HG03135 (cell line): ENCODE measurements at regions not wholly inside any gene's neighbourhood (a gene's known extent, or its start where the extent isn't known, plus 50 kb on each side); places are given as distances from the start of the nearest gene placed in this dataset.
"Not testable (repeated sequence)": the region's sequence is repeated elsewhere in the genome, so short reads cannot be mapped to it uniquely, and the experiment has no call there.

Experiments
- ATAC-seq: cut with Tn5 transposase; IDR thresholded peaks from one replicate; pipeline ENCODE4 v1.9.1; 2021; ENCODE audit warnings: mild to moderate bottlenecking, moderate library complexity; ENCODE audit not compliant: unreplicated experiment

DNA sequence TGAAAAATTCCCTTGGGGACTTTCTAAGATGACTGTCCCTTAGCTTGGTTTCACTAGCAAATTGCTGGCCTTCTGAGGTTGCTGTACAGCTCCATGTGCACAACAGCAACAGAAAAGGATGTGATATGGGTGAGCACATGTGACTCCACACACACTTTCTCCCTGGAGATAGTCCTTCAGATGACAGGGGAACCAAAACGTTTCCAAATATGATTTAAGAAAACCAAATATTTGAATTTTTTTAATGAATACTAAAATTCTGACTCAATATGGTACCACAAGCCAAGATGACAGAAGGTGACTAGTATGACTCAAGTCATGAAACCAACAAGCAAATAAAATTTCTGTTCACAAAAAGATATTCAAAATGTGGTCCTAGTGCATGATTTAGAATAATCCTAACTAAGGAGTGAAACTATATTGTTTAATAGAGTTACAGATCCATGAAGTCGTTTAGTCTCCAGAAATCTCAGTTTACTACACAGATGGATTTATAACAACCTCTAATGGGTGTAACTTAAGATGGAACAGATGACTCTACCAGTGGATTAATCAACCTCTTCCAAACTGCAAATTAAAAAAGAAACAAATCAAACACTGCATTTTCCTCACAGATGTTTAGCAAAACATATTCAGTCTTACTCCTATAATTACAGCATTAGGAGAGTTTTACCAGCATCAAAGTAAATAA, 144.8 kb upstream of the PIK3R1 start:
- peak; percentile 88 for ATAC-seq

- no peak for ATAC-seq
Measured at GRCh38 chr5:68067976-68068603, 147.5 kb upstream of the PIK3R1 start.

- no peak for ATAC-seq
Measured at GRCh38 chr5:68067291-68067690, 148.3 kb upstream of the PIK3R1 start.

DNA sequence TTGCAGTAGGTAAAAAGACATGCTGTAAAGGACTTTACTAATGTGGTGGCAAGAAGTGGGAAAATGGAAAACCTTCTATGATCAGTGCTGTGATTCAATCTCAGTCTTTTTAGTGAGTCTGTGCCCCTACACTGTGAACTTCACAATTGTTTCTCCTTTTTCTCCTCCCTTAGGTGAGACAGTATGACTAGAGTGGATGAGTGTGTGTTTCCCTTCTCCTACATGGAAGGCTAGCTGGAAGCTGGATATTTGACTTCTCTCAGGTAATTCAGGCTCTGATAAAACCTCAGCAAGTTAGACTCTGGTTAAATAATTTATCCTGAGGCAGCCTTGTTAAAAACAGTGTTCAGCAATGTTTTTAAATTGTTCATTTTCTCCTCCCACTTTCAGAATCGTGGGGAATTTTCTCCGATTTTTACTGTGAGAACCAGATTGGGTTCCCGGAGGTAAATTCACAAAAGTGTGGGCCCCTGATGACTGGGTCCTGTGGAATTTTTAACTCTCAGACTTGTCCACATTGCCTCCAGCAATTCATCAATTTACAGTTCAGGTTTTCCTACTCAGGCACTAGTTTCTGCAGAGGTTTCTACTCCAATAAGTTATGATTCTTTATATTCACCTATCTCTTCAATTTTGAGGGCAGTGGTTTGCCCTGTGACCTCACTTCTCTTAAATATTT, 149.1 kb upstream of the PIK3R1 start:
- ATAC-seq: no peak

GRCh38 chr5:68065321-68065720, 150.2 kb upstream of the PIK3R1 start:
- ATAC-seq: not testable (repeated sequence)

- no peak for ATAC-seq
Measured at GRCh38 chr5:68060382-68060781, 155.2 kb upstream of the PIK3R1 start.

DNA sequence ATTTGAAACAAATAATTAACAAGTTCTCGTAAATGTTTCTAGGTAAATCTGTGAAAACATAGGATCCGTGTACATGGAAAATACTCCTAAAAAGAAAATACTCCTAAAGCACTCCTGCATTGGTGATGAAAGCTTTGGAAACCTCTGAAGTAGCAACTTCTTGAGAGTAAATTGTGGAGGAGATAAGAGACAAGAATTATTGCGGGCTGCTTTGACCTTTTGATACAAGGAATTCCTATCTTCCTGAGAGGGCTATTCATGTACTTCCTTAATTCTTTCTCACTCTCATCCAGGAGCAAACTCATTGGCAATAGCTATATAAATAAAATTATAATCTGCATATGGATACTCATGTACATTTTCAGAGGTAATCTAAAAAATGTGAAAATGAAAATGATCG, 158.4 kb upstream of the PIK3R1 start:
- ATAC-seq: no peak

DNA sequence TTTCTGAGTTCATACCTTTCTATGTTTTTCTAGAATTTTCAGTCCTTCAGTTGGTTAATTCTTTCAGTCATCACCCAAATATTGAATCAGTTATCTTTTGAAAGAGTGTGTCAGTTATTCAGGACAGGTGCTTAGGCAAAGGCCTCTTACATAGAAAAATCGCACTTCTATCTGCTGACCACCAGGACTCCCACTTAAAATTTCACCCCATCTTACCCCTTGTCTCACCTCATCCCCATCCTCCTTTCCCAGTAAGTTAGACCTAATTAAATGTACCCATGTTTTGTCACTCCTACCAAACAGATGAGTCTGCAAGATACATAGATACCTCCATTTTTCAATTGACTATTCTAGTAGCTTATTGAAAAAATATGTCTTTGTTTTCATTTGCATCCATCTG, 159.9 kb upstream of the PIK3R1 start:
- no peak for ATAC-seq

DNA sequence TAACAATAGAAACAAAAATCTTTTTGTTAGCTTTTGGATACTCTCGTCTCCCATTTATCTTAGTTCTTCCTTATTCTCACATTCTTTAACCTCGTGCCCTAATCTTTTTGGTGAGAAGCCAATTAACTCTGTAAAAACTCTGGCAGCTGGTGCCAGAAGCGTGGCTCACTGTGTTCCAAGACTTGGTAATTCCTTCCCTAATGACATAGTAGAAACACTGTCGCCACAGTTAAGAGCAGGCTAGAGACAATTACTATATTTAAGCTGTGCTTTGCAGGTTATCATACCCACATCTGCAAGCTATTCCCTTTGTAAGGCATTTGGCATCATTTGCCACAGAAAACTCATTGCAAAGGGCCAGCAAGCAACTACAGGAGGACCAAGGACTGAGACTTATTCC, 160.9 kb upstream of the PIK3R1 start:
- no peak for ATAC-seq

DNA sequence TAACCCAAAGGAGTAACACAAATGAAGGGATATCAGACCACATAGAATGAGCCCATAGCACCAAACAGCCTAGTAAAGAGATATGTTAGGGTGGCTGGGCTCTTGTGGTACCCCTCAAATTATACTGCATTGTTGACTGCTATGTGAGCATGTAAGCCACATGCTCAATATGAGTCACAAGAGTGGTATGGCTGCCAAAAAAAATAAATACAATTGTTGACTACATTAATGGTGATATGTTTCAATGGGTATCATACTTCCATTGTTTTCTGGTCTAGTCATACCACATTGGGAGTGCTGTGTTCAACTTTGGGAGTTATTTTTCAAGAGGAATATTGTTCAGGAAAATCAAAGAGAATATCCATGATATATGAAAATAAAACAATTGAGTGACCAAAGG, 162.4 kb upstream of the PIK3R1 start:
- ATAC-seq: no peak

DNA sequence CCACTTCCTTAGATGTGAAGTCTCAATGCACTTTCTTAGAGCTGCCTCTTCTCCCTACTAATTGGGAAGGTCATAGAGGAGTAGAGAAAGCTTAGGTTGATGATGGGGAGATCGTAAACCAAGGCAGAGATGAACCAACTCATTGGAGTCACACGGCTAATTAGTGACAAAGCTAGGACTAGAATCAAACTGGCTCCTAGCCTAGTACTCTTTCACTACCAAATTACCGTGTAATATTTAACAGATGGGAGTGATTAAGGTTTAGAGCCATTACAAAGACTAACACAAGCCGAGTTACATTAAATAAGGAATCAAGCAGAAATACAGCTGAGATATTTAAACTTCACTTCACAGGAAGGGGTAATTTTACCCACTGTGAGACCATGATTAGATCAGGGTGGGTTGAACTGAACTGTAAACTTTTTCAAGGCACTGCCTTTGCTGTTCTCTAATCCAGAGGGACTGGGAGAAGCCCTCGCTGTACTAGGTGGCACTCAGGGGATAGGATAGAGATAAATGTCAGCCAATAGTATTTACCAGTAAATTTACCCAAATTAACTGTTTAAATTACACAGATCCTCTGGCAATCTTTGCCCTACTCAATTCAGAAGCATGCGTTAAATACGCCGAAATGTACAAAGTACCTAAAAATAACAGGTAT, 166.4 kb upstream of the PIK3R1 start:
- no peak for ATAC-seq

- ATAC-seq: no peak
Measured at GRCh38 chr5:68048516-68048915, 167.0 kb upstream of the PIK3R1 start.

- not testable (repeated sequence) for ATAC-seq
Measured at GRCh38 chr5:68048054-68048453, 167.5 kb upstream of the PIK3R1 start.

DNA sequence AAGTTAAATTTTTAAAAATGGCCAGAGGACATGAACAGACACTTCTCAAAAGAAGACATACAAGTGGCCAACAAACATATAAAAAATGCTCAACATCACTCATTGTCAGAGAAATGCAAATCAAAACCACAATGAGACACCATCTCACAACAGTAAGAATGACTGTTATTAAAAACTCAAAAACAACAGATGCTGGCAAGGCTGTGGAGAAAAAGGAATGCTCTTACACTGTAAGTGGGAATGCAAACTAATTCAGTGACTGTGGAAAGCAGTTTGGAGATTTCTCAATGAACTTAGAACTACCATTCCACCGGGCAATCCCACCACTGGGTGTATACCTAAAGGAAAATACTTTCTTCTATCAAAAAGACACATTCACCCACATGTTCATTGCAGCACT, 168.5 kb upstream of the PIK3R1 start:
- no peak for ATAC-seq

DNA sequence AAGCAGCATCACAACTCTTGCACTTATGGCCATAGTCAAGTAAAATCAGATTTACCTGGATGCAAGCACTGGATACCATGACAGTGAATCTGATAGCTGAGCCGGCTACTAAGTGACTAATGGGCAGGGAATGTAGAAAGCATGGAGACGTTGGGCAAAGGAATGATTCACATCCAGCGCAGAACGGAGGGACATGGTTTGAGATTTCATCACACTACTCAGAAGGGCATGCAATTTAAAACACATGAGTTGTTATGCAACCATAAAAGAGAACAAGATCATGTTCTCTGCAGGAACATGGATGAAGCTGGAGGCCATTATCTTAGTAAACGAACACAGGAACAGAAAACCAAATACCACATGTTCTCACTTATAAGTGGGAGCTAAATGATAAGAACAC, 169.1 kb upstream of the PIK3R1 start:
- ATAC-seq: no peak

DNA sequence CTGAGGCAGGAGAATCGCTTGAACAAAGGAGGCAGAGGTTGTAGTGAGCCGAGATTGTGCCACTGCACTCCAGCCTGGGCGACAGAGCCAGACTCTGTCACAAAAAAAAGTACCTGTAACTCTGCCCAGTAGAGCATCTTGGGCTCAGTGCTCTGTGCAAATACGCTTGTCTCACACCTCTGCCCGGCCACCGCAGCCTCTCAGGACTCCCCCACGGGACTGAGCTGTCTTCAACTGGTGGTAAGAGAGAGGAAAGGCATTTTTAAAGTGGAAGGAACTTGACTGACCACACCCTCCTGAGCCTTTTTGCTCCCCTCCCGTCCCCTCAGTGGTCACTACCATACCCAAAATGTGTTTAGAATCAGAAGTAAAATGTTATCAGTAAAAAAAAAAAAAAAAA, 174.3 kb upstream of the PIK3R1 start:
- peak; percentile 87 for ATAC-seq

- no peak for ATAC-seq
Measured at GRCh38 chr5:68037546-68037945, 178.0 kb upstream of the PIK3R1 start.

GRCh38 chr5:68033961-68034571, 181.5 kb upstream of the PIK3R1 start:
- ATAC-seq: no peak

GRCh38 chr5:68033029-68033428, 182.5 kb upstream of the PIK3R1 start:
- ATAC-seq: no peak

DNA sequence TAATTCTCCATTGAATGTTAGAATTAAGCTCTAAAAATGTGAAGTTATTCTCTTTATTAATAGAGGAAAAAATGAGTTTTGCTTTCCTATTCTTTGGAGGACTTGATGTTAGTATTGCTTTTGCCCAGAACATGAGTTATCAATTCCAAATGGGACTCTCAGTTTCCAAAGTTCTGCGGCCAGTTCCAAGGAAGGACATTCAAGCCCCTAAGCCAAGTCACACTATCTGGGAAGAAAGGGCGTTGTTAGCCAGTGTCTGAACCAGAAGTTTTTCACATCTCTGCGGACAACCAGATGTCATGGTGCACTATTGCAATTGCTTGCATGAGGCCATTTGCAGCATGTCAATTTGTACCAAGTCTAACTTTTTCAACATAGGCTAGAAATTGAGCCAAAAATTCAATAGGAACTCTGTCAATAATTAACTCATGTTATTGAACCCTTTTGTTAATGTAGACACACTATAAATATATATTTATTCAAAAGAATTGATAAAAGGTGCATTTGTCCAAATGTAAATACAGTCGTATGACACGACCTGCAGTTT, 183.3 kb upstream of the PIK3R1 start:
- ATAC-seq: no peak

DNA sequence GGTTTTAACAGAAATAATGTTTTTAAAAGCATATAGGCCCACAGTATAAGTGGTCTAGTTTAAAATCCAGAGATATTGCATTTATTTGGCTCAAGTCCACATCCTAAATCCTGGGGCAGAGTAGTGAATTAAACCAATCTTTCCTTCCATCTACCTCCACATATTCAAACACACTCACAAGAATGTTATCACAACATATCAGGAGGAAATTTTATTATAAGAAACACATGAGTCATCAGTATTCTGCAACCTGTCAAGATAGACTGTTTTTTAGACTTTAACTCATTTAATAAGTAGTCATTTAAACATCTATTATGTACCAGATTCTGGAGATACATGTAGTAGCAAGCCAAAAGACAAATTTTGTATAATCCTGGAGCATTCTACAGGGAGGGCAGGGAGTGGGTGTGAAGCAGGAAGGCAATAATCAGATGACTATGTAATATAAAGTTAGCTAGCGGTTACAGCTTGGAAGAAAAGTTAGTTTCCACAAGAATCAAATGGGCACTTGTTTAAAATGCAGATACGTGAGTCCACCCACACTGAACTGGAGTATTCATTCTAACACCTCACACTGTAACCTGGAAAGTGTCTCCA, 187.3 kb upstream of the PIK3R1 start:
- no peak for ATAC-seq
